GM12873 (cell line): ENCODE measurements at regions not wholly inside any gene's neighbourhood (a gene's known extent, or its start where the extent isn't known, plus 50 kb on each side); places are given as distances from the start of the nearest gene placed in this dataset.

Experiments used
- CTCF ChIP-seq: IDR thresholded peaks from 2 replicates; pipeline ENCODE4 v1.5.1; 2012; ENCODE audit warnings: low read depth, mild to moderate bottlenecking, moderate library complexity, low read length, control low read depth; ENCODE audit not compliant: insufficient read depth; ENCODE audit errors: missing control alignments

GRCh38 chr2:7452110-7452876 lies 535.1 kb downstream of the RNF144A start:
- TF ChIP-seq CTCF = no peak

GRCh38 chr2:7454592-7454991 lies 537.4 kb downstream of the RNF144A start:
- TF ChIP-seq CTCF = no peak

- no peak for TF ChIP-seq CTCF
Measured at GRCh38 chr2:7456762-7457161, 539.5 kb downstream of the RNF144A start.

- TF ChIP-seq CTCF = no peak
Measured at GRCh38 chr2:7458066-7458465, 540.9 kb downstream of the RNF144A start.

- TF ChIP-seq CTCF = no peak
Measured at GRCh38 chr2:7467782-7468447, 550.7 kb downstream of the RNF144A start.

GRCh38 chr2:7468448-7468828 lies 551.2 kb downstream of the RNF144A start:
- TF ChIP-seq CTCF = no peak

- TF ChIP-seq CTCF = no peak
Measured at GRCh38 chr2:7468955-7469354, 551.7 kb downstream of the RNF144A start.
